ENCODE measurements at regions not wholly inside any gene's neighbourhood (a gene's known extent, or its start where the extent isn't known, plus 50 kb on each side); places are given as distances from the start of the nearest gene placed in this dataset.

DNA sequence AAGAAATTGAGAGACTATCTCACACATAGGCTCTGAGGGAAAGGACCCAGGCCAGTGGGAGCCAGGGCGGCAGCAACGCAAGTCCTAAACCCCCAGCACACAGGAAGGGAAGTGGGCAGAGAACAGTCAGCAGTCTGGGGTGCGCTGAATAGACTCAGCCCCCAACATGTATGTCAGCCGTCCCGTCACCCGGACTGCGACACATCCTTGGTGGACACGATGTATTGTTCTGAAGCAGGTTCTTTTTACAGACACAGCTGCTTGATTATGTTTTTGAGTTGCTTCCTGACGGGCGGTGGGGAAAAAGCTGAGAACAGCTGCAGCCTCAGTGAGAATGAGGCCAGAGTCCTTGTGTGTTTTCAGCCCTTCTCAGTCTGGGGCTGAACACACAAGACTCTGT, 64.1 kb upstream of the CXCL14 start:
- Histone ChIP-seq H3K27ac (ENCODE audit: low read length) (no peak overlapping the region), H3K9me3 (ENCODE audit: insufficient read depth, low read length, severe bottlenecking) (no peaks in the 10 kb centered on the region), H3K4me3 (ENCODE audit: low read depth in 1 of 2, low read length in 2 of 2) (no peak overlapping the region), H3K27me3 (ENCODE audit: insufficient read depth, low read length, poor library complexity) (peaks cover 7% of the 10 kb centered on the region), H3K36me3 (ENCODE audit: insufficient read depth, low read length) (no peaks in the 10 kb centered on the region), H2AFZ (ENCODE audit: low read depth, low read length) (no peak overlapping the region), H4K20me1 (ENCODE audit: insufficient read depth, low read length) (no peaks in the 10 kb centered on the region), H3K9ac (ENCODE audit: low read depth, low read length) (no peak overlapping the region), H3K4me2 (ENCODE audit: insufficient read depth, low read length) (no peak overlapping the region), H3K4me1 (ENCODE audit: insufficient read depth, low read length) (no peaks in the 10 kb centered on the region), H3K79me2 (ENCODE audit: insufficient read depth, low read length) (no peaks in the 10 kb centered on the region)
- DNase-seq (no peak), ATAC-seq (ENCODE audit: insufficient read depth, low read depth) (no peak)
- TF ChIP-seq EZH2 (IDR thresholded peaks at IDR 0.05; ENCODE audit: borderline replicate concordance, low read depth, low read length, severe bottlenecking), result no peak
- TF ChIP-seq, protein P1, sequence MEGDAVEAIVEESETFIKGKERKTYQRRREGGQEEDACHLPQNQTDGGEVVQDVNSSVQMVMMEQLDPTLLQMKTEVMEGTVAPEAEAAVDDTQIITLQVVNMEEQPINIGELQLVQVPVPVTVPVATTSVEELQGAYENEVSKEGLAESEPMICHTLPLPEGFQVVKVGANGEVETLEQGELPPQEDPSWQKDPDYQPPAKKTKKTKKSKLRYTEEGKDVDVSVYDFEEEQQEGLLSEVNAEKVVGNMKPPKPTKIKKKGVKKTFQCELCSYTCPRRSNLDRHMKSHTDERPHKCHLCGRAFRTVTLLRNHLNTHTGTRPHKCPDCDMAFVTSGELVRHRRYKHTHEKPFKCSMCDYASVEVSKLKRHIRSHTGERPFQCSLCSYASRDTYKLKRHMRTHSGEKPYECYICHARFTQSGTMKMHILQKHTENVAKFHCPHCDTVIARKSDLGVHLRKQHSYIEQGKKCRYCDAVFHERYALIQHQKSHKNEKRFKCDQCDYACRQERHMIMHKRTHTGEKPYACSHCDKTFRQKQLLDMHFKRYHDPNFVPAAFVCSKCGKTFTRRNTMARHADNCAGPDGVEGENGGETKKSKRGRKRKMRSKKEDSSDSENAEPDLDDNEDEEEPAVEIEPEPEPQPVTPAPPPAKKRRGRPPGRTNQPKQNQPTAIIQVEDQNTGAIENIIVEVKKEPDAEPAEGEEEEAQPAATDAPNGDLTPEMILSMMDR (IDR thresholded peaks at IDR 0.05; ENCODE audit: borderline replicate concordance, extremely low read depth, low read length, poor library complexity, severe bottlenecking), result no peak

- Histone ChIP-seq H3K4me1 (ENCODE audit: insufficient read depth, low read length) (no peaks in the 10 kb centered on the region), H3K79me2 (ENCODE audit: insufficient read depth, low read length) (no peaks in the 10 kb centered on the region), H4K20me1 (ENCODE audit: insufficient read depth, low read length) (no peaks in the 10 kb centered on the region), H3K4me3 (ENCODE audit: low read depth in 1 of 2, low read length in 2 of 2) (no peak overlapping the region), H3K27ac (ENCODE audit: low read length) (no peak overlapping the region), H3K4me2 (ENCODE audit: insufficient read depth, low read length) (no peak overlapping the region), H3K9me3 (ENCODE audit: insufficient read depth, low read length, severe bottlenecking) (no peaks in the 10 kb centered on the region), H3K9ac (ENCODE audit: low read depth, low read length) (no peak overlapping the region), H3K36me3 (ENCODE audit: insufficient read depth, low read length) (no peaks in the 10 kb centered on the region), H2AFZ (ENCODE audit: low read depth, low read length) (no peak overlapping the region), H3K27me3 (ENCODE audit: insufficient read depth, low read length, poor library complexity) (peaks cover 7% of the 10 kb centered on the region)
- no peak for ATAC-seq (ENCODE audit: insufficient read depth, low read depth)
- no peak for TF ChIP-seq EZH2 (IDR thresholded peaks at IDR 0.05; ENCODE audit: borderline replicate concordance, low read depth, low read length, severe bottlenecking)
- TF ChIP-seq, protein P1 (IDR thresholded peaks at IDR 0.05; ENCODE audit: borderline replicate concordance, extremely low read depth, low read length, poor library complexity, severe bottlenecking), result no peak
- DNase-seq, result no peak
Measured at GRCh38 chr5:135642488-135642870, 63.7 kb upstream of the CXCL14 start.

GRCh38 chr5:135641734-135642487, 63.1 kb upstream of the CXCL14 start:
- Histone ChIP-seq H4K20me1 (ENCODE audit: insufficient read depth, low read length) (no peaks in the 10 kb centered on the region), H3K36me3 (ENCODE audit: insufficient read depth, low read length) (no peaks in the 10 kb centered on the region), H3K9me3 (ENCODE audit: insufficient read depth, low read length, severe bottlenecking) (no peaks in the 10 kb centered on the region), H3K4me1 (ENCODE audit: insufficient read depth, low read length) (no peaks in the 10 kb centered on the region), H2AFZ (ENCODE audit: low read depth, low read length) (no peak overlapping the region), H3K4me2 (ENCODE audit: insufficient read depth, low read length) (no peak overlapping the region), H3K4me3 (ENCODE audit: low read depth in 1 of 2, low read length in 2 of 2) (no peak overlapping the region), H3K27ac (ENCODE audit: low read length) (no peak overlapping the region), H3K27me3 (ENCODE audit: insufficient read depth, low read length, poor library complexity) (peaks cover 7% of the 10 kb centered on the region), H3K9ac (ENCODE audit: low read depth, low read length) (no peak overlapping the region), H3K79me2 (ENCODE audit: insufficient read depth, low read length) (no peaks in the 10 kb centered on the region)
- ATAC-seq (ENCODE audit: insufficient read depth, low read depth) (no peak), DNase-seq (no peak)
- TF ChIP-seq, protein P1 (IDR thresholded peaks at IDR 0.05; ENCODE audit: borderline replicate concordance, extremely low read depth, low read length, poor library complexity, severe bottlenecking), result no peak

All from DND-41 (cell line).